HFF-Myc (cell line): ENCODE measurements at regions not wholly inside any gene's neighbourhood (a gene's known extent, or its start where the extent isn't known, plus 50 kb on each side); places are given as distances from the start of the nearest gene placed in this dataset.
"Not testable (repeated sequence)": the region's sequence is repeated elsewhere in the genome, so short reads cannot be mapped to it uniquely, and the experiment has no call there.

ENCODE experiments used
- DNase-seq: peaks from one replicate; pipeline ENCODE4 v3.0.0-alpha.2; 2011; ENCODE audit warnings: low read depth; ENCODE audit errors: extremely low read depth
- H3K4me3 ChIP-seq: replicated peaks from 2 replicates; pipeline ENCODE4 v1.5.1; 2011; ENCODE audit warnings: low read depth, mild to moderate bottlenecking, control low read depth, low read length
- CTCF ChIP-seq: IDR thresholded peaks from 2 replicates; pipeline ENCODE4 v1.5.1; 2012; ENCODE audit warnings: mild to moderate bottlenecking, low read depth, low read length, control low read depth; ENCODE audit errors: missing control alignments

GRCh38 chr5:39622281-39622680 lies 197.5 kb upstream of the DAB2 start:
- no peak overlapping the region for H3K4me3 ChIP-seq
- DNase-seq = no peak
- TF ChIP-seq CTCF = no peak

- H3K4me3 ChIP-seq = no peak overlapping the region
- no peak for DNase-seq
- no peak for TF ChIP-seq CTCF
Measured at GRCh38 chr5:39619168-39619818, 194.5 kb upstream of the DAB2 start.

GRCh38 chr5:39618391-39618790 lies 193.6 kb upstream of the DAB2 start:
- TF ChIP-seq CTCF = no peak
- no peak for DNase-seq
- no peak overlapping the region for H3K4me3 ChIP-seq

- no peak overlapping the region for H3K4me3 ChIP-seq
- no peak for TF ChIP-seq CTCF
- DNase-seq = no peak
Measured at GRCh38 chr5:39616131-39616530, 191.4 kb upstream of the DAB2 start.

- DNase-seq = not testable (repeated sequence)
Measured at GRCh38 chr5:39611076-39611475, 186.3 kb upstream of the DAB2 start.

GRCh38 chr5:39608024-39608423 lies 183.2 kb upstream of the DAB2 start:
- no peak overlapping the region for H3K4me3 ChIP-seq
- no peak for DNase-seq
- TF ChIP-seq CTCF = no peak

More at GRCh38 chr5:39611076-39611475, 186.3 kb upstream of the DAB2 start:
- not testable (repeated sequence) for H3K4me3 ChIP-seq

GRCh38 chr5:39606591-39606990 lies 181.8 kb upstream of the DAB2 start:
- no peak overlapping the region for H3K4me3 ChIP-seq
- no peak for DNase-seq
- no peak for TF ChIP-seq CTCF
